Transverse colon (tissue), 3 donors: ENCODE measurements at regions not wholly inside any gene's neighbourhood (a gene's known extent, or its start where the extent isn't known, plus 50 kb on each side); places are given as distances from the start of the nearest gene placed in this dataset.

Experiments used
- POLR2A ChIP-seq: fragments of 450-650 bp; IDR thresholded peaks from one replicate; pipeline ENCODE4 v1.6.1; 2016; ENCODE audit warnings: antibody characterized with exemption, mild to moderate bottlenecking, moderate library complexity
- TF ChIP-seq, protein P1 (sequence below), 5 experiments: fragments of 200-600 bp in 3 of 5; fragments of 450-650 bp in 2 of 5; sonication (generic) in 3 of 5; IDR thresholded peaks; 1 replicate in 2 of 5; 2 replicates in 3 of 5; pipeline ENCODE4 v1.5.1; 2016 to 2017; ENCODE audit warnings: antibody characterized with exemption in 5 of 5, inconsistent platforms in 3 of 5, mild to moderate bottlenecking in 2 of 5, moderate library complexity in 1 of 5

DNA sequence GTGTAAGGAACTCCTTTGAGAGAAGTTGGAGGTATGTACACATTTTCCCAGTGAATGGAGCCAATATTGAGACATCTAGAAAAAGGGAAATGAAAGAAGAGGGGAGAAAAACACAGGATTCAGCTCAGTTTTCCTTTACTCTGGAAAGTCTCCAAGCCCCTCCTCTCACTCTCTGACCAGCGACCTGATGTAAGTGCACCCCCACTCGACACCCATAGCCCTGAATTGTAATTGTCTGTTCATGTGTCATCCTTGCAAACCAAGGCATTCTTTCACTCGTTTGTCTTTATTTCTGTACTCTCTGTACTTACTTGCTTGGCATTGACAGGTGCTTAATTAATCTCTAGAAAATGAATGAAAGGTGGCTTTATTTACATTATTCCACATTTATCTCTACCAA, 55.7 kb upstream of the CTAGE1 start:
- TF ChIP-seq, protein P1, sequence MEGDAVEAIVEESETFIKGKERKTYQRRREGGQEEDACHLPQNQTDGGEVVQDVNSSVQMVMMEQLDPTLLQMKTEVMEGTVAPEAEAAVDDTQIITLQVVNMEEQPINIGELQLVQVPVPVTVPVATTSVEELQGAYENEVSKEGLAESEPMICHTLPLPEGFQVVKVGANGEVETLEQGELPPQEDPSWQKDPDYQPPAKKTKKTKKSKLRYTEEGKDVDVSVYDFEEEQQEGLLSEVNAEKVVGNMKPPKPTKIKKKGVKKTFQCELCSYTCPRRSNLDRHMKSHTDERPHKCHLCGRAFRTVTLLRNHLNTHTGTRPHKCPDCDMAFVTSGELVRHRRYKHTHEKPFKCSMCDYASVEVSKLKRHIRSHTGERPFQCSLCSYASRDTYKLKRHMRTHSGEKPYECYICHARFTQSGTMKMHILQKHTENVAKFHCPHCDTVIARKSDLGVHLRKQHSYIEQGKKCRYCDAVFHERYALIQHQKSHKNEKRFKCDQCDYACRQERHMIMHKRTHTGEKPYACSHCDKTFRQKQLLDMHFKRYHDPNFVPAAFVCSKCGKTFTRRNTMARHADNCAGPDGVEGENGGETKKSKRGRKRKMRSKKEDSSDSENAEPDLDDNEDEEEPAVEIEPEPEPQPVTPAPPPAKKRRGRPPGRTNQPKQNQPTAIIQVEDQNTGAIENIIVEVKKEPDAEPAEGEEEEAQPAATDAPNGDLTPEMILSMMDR (IDR thresholded peaks at IDR 0.05): no peak
- TF ChIP-seq POLR2A: no peak
